HT-29 (cell line): ENCODE measurements at regions not wholly inside any gene's neighbourhood (a gene's known extent, or its start where the extent isn't known, plus 50 kb on each side); places are given as distances from the start of the nearest gene placed in this dataset.

ENCODE experiments used
- DNase-seq: peaks from one replicate; pipeline ENCODE4 v3.0.0-alpha.2; 2015; ENCODE audit warnings: low spot score

DNA sequence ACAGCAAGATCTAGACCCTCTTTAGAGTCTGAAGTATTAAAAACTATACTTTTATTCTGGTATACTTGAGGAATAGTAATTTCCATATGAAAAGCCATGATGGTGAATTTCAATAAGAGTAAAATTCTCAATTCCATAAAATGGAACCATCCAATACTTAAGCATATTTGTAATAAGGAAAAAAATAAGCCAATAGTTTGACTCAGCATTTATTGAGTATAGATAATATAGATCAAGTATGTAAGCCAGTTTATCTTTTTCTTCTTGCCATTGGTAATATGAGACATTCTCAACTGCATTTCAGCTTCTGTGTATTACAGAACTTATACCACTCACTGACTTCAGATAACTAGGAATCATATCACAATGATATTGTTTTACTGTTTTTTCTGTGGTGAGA is 361.0 kb downstream of the SLCO4C1 start:
- DNase-seq, result no peak

DNA sequence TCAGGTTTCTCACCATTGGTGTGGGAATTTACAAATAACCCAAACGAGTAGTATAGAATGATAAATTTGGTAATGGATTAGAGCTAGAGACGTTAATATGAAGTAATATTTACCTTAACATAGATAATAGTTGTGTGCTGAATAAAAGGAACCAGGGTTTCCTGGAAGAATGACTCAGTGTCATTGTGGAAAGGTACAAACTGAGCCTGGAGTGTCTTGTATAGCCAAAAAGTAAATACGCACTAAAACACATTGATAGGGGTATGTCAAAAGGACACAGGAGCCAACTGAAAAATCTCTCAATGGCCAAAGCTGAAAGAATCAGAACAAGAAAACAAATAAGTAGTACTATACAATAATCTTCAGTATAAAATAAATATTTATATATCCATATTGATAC is 363.5 kb downstream of the SLCO4C1 start:
- DNase-seq, result no peak

- no peak for DNase-seq
These were observed 366.5 kb downstream of the SLCO4C1 start for GRCh38 chr5:101929628-101930027.

- no peak for DNase-seq
These were observed 378.9 kb downstream of the SLCO4C1 start for GRCh38 chr5:101917166-101917565.

DNA sequence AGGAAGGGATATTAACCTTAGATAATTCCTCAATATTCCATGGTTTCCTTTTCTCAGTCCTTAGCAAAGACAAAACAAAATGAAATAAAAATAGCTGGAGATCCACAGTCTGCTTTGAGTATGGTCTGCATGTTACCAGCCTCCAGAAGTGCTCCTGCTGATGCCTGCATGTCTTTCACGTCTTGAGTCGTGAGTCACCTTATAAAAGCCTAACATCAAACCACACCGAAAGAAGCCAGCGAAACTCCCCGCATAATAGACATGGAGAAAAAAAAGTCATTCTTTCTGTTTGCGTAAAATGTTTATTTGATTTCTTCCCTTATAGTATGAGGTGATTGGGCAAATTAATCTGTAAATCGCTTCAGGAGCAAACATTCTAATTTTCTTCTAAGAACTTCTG is 380.5 kb downstream of the SLCO4C1 start:
- DNase-seq, result peak; percentile 54

DNA sequence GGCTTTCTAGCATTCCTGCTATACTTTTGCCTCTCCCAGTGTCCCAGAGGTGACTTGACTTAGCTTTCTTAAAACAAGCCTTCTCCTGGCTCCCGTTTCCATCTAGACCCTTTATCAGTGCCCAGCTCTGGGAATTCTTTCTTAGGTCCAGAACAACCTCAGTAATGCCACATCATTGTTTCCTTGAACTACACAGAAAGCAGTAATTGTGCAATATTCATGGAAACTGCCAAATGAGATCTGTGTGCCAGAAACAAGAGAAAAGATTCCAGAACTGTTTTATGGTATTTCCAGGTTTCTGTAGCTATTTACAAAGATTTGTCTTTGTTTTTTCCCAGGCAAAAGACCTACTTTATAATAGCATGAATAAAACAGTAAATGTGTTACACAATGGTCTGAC is 391.3 kb downstream of the SLCO4C1 start:
- no peak for DNase-seq

DNA sequence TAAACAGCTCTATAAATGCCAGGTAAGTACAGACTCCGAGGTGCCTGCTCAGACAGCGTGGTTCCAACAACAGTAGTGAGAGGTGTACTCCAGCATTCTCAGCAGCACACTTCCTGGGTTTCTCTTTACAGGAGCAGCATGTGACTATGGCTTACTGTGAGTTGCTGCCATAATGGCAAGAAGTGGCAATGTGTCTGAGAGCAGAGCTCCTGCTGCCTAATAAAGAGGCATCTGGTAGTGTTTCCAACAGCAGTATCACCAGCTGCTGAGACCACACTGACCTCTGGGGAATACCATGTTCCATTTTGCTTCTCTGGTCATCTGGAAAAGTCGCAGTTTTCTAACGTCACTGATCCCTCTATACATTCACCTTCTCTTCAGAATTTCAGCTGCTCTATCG is 398.2 kb downstream of the SLCO4C1 start:
- no peak for DNase-seq

- DNase-seq, result no peak
These were observed 401.1 kb downstream of the SLCO4C1 start for GRCh38 chr5:101894985-101895384.

GRCh38 chr5:101878190-101878589 is 417.9 kb downstream of the SLCO4C1 start:
- peak; percentile 41 for DNase-seq

GRCh38 chr5:101877451-101877850 is 418.6 kb downstream of the SLCO4C1 start:
- no peak for DNase-seq

DNA sequence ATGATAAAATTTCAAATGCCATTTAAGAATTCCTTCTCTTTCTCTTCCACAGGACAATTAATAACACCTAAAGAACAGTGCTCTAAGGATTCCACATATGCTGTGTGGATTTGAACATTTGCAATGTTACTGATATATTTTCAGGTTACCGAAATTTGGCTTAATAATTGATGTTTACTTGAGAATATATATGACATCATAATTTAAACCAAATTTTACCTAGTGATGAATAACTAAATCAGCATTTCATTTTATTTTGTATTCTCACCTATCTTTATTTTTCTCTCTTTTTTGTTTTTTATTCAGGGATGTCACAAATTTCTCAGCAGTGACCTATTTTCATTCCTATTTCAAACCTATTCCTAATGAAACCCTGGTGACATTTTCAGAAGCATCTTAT is 429.6 kb downstream of the SLCO4C1 start:
- no peak for DNase-seq

- DNase-seq, result no peak
These were observed 435.5 kb downstream of the SLCO4C1 start for GRCh38 chr5:101860563-101860962.

DNA sequence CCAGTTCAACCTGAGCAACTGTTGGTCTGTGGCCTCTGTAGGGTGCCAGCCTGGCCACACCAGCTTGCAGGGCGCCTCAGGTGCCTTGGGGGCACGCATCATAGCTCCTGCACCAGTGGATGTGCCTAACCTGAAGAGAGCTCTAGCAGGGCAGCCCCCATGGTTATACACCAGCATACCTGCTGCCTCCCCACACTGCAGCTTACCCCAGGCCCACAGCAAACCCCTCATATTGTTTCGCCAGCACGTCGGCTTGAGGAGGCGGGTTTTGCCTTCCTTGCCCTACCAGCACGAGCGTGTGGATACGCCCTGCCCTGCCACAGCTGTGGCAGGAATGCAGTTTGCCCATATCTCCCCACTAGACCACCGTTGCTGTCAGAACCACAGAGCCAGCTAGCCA is 435.9 kb downstream of the SLCO4C1 start:
- no peak for DNase-seq

GRCh38 chr5:101846496-101846895 is 449.6 kb downstream of the SLCO4C1 start:
- DNase-seq, result no peak

DNA sequence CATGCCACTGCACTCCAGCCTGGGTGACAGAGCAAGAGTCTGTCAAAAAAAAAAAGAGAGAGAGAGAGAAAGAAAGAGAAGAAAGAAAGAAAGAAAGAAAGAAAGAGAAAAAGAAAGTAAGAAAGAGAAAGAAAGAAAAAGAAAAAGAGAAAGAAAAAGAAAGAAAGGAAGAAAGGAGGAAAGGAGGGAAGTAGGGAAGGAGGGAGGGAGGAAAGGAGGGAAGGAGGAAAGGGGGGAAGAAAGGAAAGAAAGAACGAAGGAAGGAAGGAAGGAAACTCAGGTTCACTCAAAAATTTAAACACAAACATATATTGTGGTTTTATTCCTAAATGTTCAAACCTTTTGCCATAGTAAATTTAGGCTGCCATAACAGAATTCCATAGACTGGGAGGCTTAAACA is 453.0 kb downstream of the SLCO4C1 start:
- DNase-seq, result no peak

GRCh38 chr5:101838435-101838834 is 457.6 kb downstream of the SLCO4C1 start:
- DNase-seq, result no peak

- no peak for DNase-seq
These were observed 466.8 kb downstream of the SLCO4C1 start for GRCh38 chr5:101829255-101829654.

DNA sequence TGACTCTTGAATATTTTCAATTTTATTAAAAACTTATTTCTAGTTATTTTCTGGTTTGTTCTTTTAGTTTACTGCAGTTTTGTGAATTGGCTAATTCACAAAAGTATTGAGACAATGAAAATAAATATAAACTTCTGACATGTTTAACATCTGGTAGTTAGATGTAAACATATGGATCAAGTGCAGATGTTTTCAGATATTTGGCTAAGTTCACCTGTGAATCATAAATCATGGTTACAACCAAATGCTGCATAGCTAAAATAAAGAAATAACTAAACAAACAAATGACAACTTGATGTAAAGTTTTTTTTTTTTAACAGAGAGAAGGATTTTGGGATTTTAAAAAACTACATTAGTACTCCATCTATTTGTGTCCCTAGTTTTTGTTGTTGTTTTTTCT is 484.6 kb downstream of the SLCO4C1 start:
- no peak for DNase-seq

DNA sequence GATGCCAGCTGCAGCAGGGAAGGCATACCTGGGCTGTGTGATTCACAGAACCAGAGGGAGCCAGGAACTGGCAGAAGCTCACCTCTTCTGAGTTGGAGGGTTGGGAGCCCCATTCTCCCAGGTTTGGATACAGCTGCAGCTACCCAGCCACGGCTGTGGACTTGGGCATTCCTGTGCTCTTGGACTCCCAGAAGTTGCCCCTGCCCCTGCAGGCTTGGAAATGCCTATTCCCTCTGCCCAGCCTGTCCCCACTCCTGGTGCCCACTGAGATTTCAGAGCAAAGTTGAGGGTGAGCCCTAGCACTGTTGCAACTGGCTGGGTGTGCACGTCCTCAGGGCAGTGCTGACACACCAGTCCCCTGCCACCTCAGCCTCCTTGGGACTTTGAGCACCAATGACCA is 489.7 kb downstream of the SLCO4C1 start:
- DNase-seq, result no peak

DNA sequence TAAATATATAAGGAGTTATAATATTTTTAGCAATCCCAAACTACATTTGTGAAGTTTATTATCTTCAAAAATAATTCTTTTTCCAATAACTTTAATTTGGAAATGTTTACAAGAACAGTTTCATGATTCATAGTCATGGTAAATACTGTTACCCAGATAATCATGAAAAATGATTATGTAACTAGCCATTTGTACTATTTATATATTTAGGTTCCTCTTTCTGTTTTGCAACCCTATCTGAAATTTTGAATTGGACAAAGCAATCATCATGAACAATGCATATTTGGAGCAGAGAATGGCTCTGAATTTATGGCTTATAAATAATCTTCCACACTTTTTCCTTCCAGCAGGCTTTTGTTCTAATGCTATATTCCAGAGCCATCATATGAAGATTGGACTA is 499.7 kb downstream of the SLCO4C1 start:
- DNase-seq, result no peak

DNA sequence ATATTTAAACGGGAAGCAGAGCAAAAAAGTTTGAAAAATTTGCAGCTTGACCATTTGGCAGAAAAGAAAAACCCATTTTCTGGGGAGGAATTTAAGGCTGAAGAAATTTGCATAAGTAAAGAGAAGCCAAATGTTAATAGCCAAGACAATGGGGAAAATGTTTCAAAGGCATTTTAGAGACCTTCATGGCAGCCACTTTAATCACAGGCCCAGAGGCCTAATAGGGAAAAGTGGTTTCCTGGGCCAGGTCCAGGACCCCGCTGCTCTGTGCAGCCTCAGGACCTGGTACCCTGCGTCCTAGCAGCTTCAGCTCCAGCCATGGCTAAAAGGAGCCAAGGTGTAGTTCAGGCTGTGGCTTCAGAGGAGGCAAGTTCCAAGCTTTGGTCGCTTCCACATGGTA is 507.3 kb downstream of the SLCO4C1 start:
- DNase-seq, result no peak

DNA sequence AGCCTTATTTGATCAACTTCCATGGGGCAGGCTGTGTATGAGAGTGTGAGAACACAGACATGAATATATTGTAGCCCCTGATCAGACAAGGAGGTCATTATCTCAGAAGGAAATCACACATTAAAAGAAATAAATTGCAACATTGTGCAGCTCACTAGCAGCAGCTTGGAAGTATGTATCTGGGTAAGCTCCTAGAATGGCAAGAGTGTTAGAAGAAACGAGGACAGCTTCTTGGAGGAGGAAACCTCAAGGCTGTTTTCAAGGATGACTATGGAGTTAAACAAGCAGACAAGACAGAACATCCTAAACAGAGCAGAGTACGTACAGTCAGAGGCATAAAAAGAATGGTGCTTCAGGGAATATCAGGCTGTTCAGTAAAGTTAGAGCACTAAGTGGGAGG is 511.0 kb downstream of the SLCO4C1 start:
- DNase-seq, result no peak

GRCh38 chr5:101783241-101784013 is 512.7 kb downstream of the SLCO4C1 start:
- DNase-seq, result no peak
